ENCODE measurements at regions not wholly inside any gene's neighbourhood (a gene's known extent, or its start where the extent isn't known, plus 50 kb on each side); places are given as distances from the start of the nearest gene placed in this dataset.
"Not testable (repeated sequence)": the region's sequence is repeated elsewhere in the genome, so short reads cannot be mapped to it uniquely, and the experiment has no call there.

GRCh38 chr6:80605165-80605989 is 498.9 kb downstream of the BCKDHB start:
- FAIRE-seq, result peak; percentile 91

- no peak for FAIRE-seq
Observed at GRCh38 chr6:80603679-80604078, 497.2 kb downstream of the BCKDHB start.

GRCh38 chr6:80594461-80594860 is 488.0 kb downstream of the BCKDHB start:
- no peak for FAIRE-seq

- FAIRE-seq, result no peak
Observed at GRCh38 chr6:80592436-80592835, 486.0 kb downstream of the BCKDHB start.

GRCh38 chr6:80586242-80586641 is 479.8 kb downstream of the BCKDHB start:
- FAIRE-seq, result no peak

GRCh38 chr6:80579391-80580023 is 473.0 kb downstream of the BCKDHB start:
- FAIRE-seq, result no peak

- not testable (repeated sequence) for FAIRE-seq
Observed at GRCh38 chr6:80573320-80573719, 466.8 kb downstream of the BCKDHB start.

GRCh38 chr6:80566361-80566760 is 459.9 kb downstream of the BCKDHB start:
- FAIRE-seq, result no peak

GRCh38 chr6:80553071-80553740 is 446.7 kb downstream of the BCKDHB start:
- no peak for FAIRE-seq

- FAIRE-seq, result no peak
Observed at GRCh38 chr6:80550748-80551147, 444.3 kb downstream of the BCKDHB start.

- no peak for FAIRE-seq
Observed at GRCh38 chr6:80550281-80550680, 443.8 kb downstream of the BCKDHB start.

GRCh38 chr6:80548532-80548931 is 442.1 kb downstream of the BCKDHB start:
- FAIRE-seq, result no peak

- FAIRE-seq, result no peak
Observed at GRCh38 chr6:80547827-80548226, 441.4 kb downstream of the BCKDHB start.

- no peak for FAIRE-seq
Observed at GRCh38 chr6:80544976-80545722, 438.7 kb downstream of the BCKDHB start.

- FAIRE-seq, result no peak
Observed at GRCh38 chr6:80544555-80544954, 438.1 kb downstream of the BCKDHB start.

- FAIRE-seq, result no peak
Observed at GRCh38 chr6:80543598-80544222, 437.2 kb downstream of the BCKDHB start.

- FAIRE-seq, result no peak
Observed at GRCh38 chr6:80543151-80543550, 436.7 kb downstream of the BCKDHB start.

- no peak for FAIRE-seq
Observed at GRCh38 chr6:80541886-80542285, 435.4 kb downstream of the BCKDHB start.

- no peak for FAIRE-seq
Observed at GRCh38 chr6:80541181-80541580, 434.7 kb downstream of the BCKDHB start.

- no peak for FAIRE-seq
Observed at GRCh38 chr6:80540700-80541099, 434.2 kb downstream of the BCKDHB start.

GRCh38 chr6:80537118-80537972 is 430.9 kb downstream of the BCKDHB start:
- FAIRE-seq, result no peak

Data from G401.6 (cell line).